ENCODE measurements at regions not wholly inside any gene's neighbourhood (a gene's known extent, or its start where the extent isn't known, plus 50 kb on each side); places are given as distances from the start of the nearest gene placed in this dataset.
A peak's percentile ranks its signal among the peaks of the same experiment; 100 is the strongest.

DNA sequence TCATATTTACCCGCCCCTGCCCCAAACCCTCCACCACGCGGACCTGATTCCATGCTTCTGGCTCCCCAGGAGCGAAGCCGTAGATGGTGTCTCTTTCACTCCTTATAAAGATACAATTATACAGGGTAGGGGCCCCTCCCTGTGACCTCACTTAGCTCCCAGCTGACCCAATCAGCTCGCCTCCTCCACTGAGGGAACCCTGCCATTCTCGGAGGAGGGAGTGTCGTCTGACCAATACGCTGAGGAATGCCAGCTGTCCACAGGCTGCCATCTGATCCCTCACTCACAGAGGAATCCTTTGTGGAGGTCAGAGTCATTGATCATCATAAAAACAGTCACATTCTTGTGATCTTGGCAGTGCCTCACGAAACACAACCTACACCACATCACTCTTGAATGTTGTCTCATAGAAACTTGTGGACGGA, 67.5 kb upstream of the INSIG1 start:
- TF ChIP-seq EZH2 (IDR thresholded peaks at IDR 0.05; ENCODE audit: insufficient read depth, poor library complexity, severe bottlenecking) (no peak), EZH2phosphoT487 (IDR thresholded peaks at IDR 0.05; ENCODE audit: insufficient read depth, low read depth) (0 out of 2 replicates have a peak, but pooled peaks have one; percentile 54)

All from GM23248 (cell line).